ENCODE measurements at regions not wholly inside any gene's neighbourhood (a gene's known extent, or its start where the extent isn't known, plus 50 kb on each side); places are given as distances from the start of the nearest gene placed in this dataset.

GRCh38 chr13:83229574-83230305, 652.5 kb downstream of the SLITRK1 start:
- TF ChIP-seq REST (IDR thresholded peaks at IDR 0.05; ENCODE audit: borderline replicate concordance) (no peak), CTCF (IDR thresholded peaks at IDR 0.05; ENCODE audit: poor library complexity, severe bottlenecking) (no peak), EZH2 (IDR thresholded peaks at IDR 0.05; ENCODE audit: borderline replicate concordance, insufficient read depth, low read length, poor library complexity, severe bottlenecking) (no peak), MXI1 (conservative IDR thresholded peaks at IDR 0.05; ENCODE audit: poor library complexity, severe bottlenecking) (no peak), EP300 (conservative IDR thresholded peaks at IDR 0.05; ENCODE audit: poor library complexity, severe bottlenecking) (no peak), TAF1 (IDR thresholded peaks at IDR 0.05; ENCODE audit: low read depth) (no peak), SMC3 (conservative IDR thresholded peaks at IDR 0.05; ENCODE audit: poor library complexity) (no peak), POLR2AphosphoS5 (IDR thresholded peaks at IDR 0.05) (no peak), RAD21 (conservative IDR thresholded peaks at IDR 0.05) (no peak)
- Histone ChIP-seq H2AFZ (ENCODE audit: low read depth, low read length) (no peak overlapping the region), H3K4me3 (ENCODE audit: low read length) (no peak overlapping the region), H3F3A (ENCODE audit: insufficient read depth, low read length, poor library complexity, severe bottlenecking) (no peaks in the 10 kb centered on the region), H3K9me3 (ENCODE audit: low read length) (no peaks in the 10 kb centered on the region), H3K9me2 (ENCODE audit: insufficient read depth, low read length) (no peaks in the 10 kb centered on the region), H4K20me1 (ENCODE audit: insufficient read depth) (no peaks in the 10 kb centered on the region), H3K9ac (ENCODE audit: low read length) (no peak overlapping the region), H3K27me3 (ENCODE audit: insufficient read depth, low read depth, low read length) (no peaks in the 10 kb centered on the region), H3K36me3 (ENCODE audit: insufficient read depth, low read length) (no peaks in the 10 kb centered on the region), H3K27ac (ENCODE audit: low read length) (no peak overlapping the region), H3K79me2 (replicated peaks; ENCODE audit: insufficient read depth, low read length) (no peaks in the 10 kb centered on the region), H3K4me2 (ENCODE audit: low read length) (no peak overlapping the region)

GRCh38 chr13:83223546-83223945, 658.7 kb downstream of the SLITRK1 start:
- Histone ChIP-seq H3K9me2 (ENCODE audit: insufficient read depth, low read length) (no peaks in the 10 kb centered on the region), H3F3A (ENCODE audit: insufficient read depth, low read length, poor library complexity, severe bottlenecking) (no peaks in the 10 kb centered on the region), H3K9ac (ENCODE audit: low read length) (no peak overlapping the region), H3K4me3 (ENCODE audit: low read length) (no peak overlapping the region), H3K79me2 (replicated peaks; ENCODE audit: insufficient read depth, low read length) (no peaks in the 10 kb centered on the region), H3K9me3 (ENCODE audit: low read length) (no peaks in the 10 kb centered on the region), H3K27me3 (ENCODE audit: insufficient read depth, low read depth, low read length) (no peaks in the 10 kb centered on the region), H3K27ac (ENCODE audit: low read length) (no peak overlapping the region), H3K36me3 (ENCODE audit: insufficient read depth, low read length) (no peaks in the 10 kb centered on the region), H4K20me1 (ENCODE audit: insufficient read depth) (no peaks in the 10 kb centered on the region), H3K4me2 (ENCODE audit: low read length) (no peak overlapping the region), H2AFZ (ENCODE audit: low read depth, low read length) (no peak overlapping the region)
- no peak for TF ChIP-seq CTCF (IDR thresholded peaks at IDR 0.05; ENCODE audit: poor library complexity, severe bottlenecking)
- TF ChIP-seq REST (IDR thresholded peaks at IDR 0.05; ENCODE audit: borderline replicate concordance), result no peak
- TF ChIP-seq POLR2AphosphoS5 (IDR thresholded peaks at IDR 0.05), result no peak
- TF ChIP-seq RAD21 (conservative IDR thresholded peaks at IDR 0.05), result no peak
- TF ChIP-seq EZH2 (IDR thresholded peaks at IDR 0.05; ENCODE audit: borderline replicate concordance, insufficient read depth, low read length, poor library complexity, severe bottlenecking), result no peak
- TF ChIP-seq SMC3 (conservative IDR thresholded peaks at IDR 0.05; ENCODE audit: poor library complexity), result no peak
- TF ChIP-seq MXI1 (conservative IDR thresholded peaks at IDR 0.05; ENCODE audit: poor library complexity, severe bottlenecking), result no peak
- no peak for TF ChIP-seq TAF1 (IDR thresholded peaks at IDR 0.05; ENCODE audit: low read depth)
- TF ChIP-seq EP300 (conservative IDR thresholded peaks at IDR 0.05; ENCODE audit: poor library complexity, severe bottlenecking), result no peak
